ENCODE measurements at regions not wholly inside any gene's neighbourhood (a gene's known extent, or its start where the extent isn't known, plus 50 kb on each side); places are given as distances from the start of the nearest gene placed in this dataset.

DNA sequence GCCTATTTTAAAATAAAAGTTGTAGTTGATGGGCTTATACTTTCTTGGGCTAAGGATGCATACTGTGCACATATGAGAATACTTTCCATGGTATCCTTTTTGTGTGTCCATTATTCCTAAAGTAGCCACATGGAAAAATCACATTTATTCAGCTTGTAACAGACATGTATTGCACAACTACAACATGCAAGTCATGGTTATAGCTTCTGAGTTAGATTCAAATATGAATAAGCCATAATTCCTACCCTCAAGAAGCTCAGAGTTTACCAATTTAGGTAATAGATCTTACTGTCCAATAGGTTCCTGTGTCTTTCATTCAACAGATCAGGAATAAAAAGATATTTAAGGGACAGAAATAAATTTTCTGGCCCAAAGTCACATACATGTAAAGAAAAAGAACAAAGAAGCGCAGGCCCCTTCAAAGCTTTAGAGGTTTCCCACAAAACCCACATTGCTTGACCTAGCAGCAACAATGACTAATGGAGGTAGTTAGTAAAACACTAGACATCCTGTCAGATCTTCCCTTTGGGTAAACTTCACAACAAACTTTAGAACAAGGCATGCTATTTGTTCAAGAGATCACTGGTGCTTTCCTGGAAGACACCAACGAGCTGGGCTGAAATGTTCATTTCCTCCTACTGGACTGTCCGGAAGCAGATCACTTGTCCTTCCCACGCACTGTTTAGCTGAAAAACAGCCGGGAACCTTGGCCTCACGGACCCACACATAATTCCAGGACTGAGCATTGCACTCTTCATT, 78.4 kb upstream of the ITGA1 start:
- H2AFZ ChIP-seq (ENCODE audit: low read length): no peak overlapping the region
- DNase-seq (ENCODE audit: low spot score): no peak
- no peaks in the 10 kb centered on the region for H3K36me3 ChIP-seq (replicated peaks in 1 of 2; ENCODE audit: control insufficient read depth in 2 of 2, insufficient read depth in 2 of 2, low read length in 2 of 2)
- no peaks in the 10 kb centered on the region for H3K79me1 ChIP-seq (ENCODE audit: low read depth, low read length)
- H3K4me2 ChIP-seq (ENCODE audit: insufficient read depth, low read length, poor library complexity, severe bottlenecking): no peak overlapping the region
- no peak overlapping the region for H3K4me3 ChIP-seq (ENCODE audit: low read length in 2 of 2)
- H2BK15ac ChIP-seq (ENCODE audit: low read length): no peak overlapping the region
- no CpG with 5 or more reads among the region's 6 CpGs for WGBS, 2 donors (ENCODE audit: extremely low coverage in 2 of 2, insufficient read length in 2 of 2, insufficient replicate concordance in 1 of 2)
- H3K4me1 ChIP-seq (ENCODE audit: control insufficient read depth in 2 of 2, insufficient read depth in 1 of 2, low read depth in 1 of 2, low read length in 2 of 2): peaks cover 2 to 3% of the 10 kb centered on the region in 2 donors
- H3K9me3 ChIP-seq (replicated peaks in 1 of 2; ENCODE audit: control insufficient read depth in 2 of 2, insufficient read depth in 1 of 2, low read depth in 1 of 2, low read length in 2 of 2): no peaks in the 10 kb centered on the region
- H3K4ac ChIP-seq (ENCODE audit: low read length): no peak overlapping the region
- no peak overlapping the region for H3K18ac ChIP-seq (ENCODE audit: low read length)
- H3K9ac ChIP-seq (ENCODE audit: low read depth, low read length, poor library complexity): no peak overlapping the region
- no peaks in the 10 kb centered on the region for H3K27me3 ChIP-seq (ENCODE audit: control insufficient read depth in 3 of 3, insufficient read depth in 3 of 3, low read depth in 1 of 3, low read length in 3 of 3)
- H2BK5ac ChIP-seq (ENCODE audit: low read length): no peak overlapping the region
- no peak overlapping the region for H4K8ac ChIP-seq (ENCODE audit: low read depth, low read length)
- H3K27ac ChIP-seq (replicated peaks; ENCODE audit: low read length): no peak overlapping the region
- no peak overlapping the region for H2BK12ac ChIP-seq (ENCODE audit: low read length)
- H3K23ac ChIP-seq (ENCODE audit: low read depth, low read length, poor library complexity): no peak overlapping the region
- no peak overlapping the region for H2BK120ac ChIP-seq (ENCODE audit: low read depth, low read length)
- no peak overlapping the region for H3K14ac ChIP-seq (ENCODE audit: low read length)
- H2AK5ac ChIP-seq (ENCODE audit: low read depth, low read length): no peak overlapping the region
- H4K91ac ChIP-seq (ENCODE audit: low read depth, low read length, poor library complexity): no peak overlapping the region

- H2BK15ac ChIP-seq (ENCODE audit: low read length): no peak overlapping the region
- no peak overlapping the region for H3K4me3 ChIP-seq (ENCODE audit: low read length in 2 of 2)
- H3K4me2 ChIP-seq (ENCODE audit: insufficient read depth, low read length, poor library complexity, severe bottlenecking): no peak overlapping the region
- H3K4ac ChIP-seq (ENCODE audit: low read length): no peak overlapping the region
- H3K27ac ChIP-seq (replicated peaks; ENCODE audit: low read length): no peak overlapping the region
- H3K18ac ChIP-seq (ENCODE audit: low read length): no peak overlapping the region
- H3K9me3 ChIP-seq (replicated peaks in 1 of 2; ENCODE audit: control insufficient read depth in 2 of 2, insufficient read depth in 1 of 2, low read depth in 1 of 2, low read length in 2 of 2): no peaks in the 10 kb centered on the region
- H3K9ac ChIP-seq (ENCODE audit: low read depth, low read length, poor library complexity): no peak overlapping the region
- DNase-seq (ENCODE audit: low spot score): no peak
- no peak overlapping the region for H4K8ac ChIP-seq (ENCODE audit: low read depth, low read length)
- H2BK12ac ChIP-seq (ENCODE audit: low read length): no peak overlapping the region
- H3K23ac ChIP-seq (ENCODE audit: low read depth, low read length, poor library complexity): no peak overlapping the region
- no peak overlapping the region for H3K14ac ChIP-seq (ENCODE audit: low read length)
- peaks cover 2 to 3% of the 10 kb centered on the region in 2 donors for H3K4me1 ChIP-seq (ENCODE audit: control insufficient read depth in 2 of 2, insufficient read depth in 1 of 2, low read depth in 1 of 2, low read length in 2 of 2)
- no peaks in the 10 kb centered on the region for H3K79me1 ChIP-seq (ENCODE audit: low read depth, low read length)
- no peak overlapping the region for H4K91ac ChIP-seq (ENCODE audit: low read depth, low read length, poor library complexity)
- no CpG with 5 or more reads among the region's 2 CpGs for WGBS, 2 donors (ENCODE audit: extremely low coverage in 2 of 2, insufficient read length in 2 of 2, insufficient replicate concordance in 1 of 2)
- H2BK120ac ChIP-seq (ENCODE audit: low read depth, low read length): no peak overlapping the region
- no peak overlapping the region for H2AK5ac ChIP-seq (ENCODE audit: low read depth, low read length)
- H3K27me3 ChIP-seq (ENCODE audit: control insufficient read depth in 3 of 3, insufficient read depth in 3 of 3, low read depth in 1 of 3, low read length in 3 of 3): no peaks in the 10 kb centered on the region
- H2BK5ac ChIP-seq (ENCODE audit: low read length): no peak overlapping the region
- H2AFZ ChIP-seq (ENCODE audit: low read length): no peak overlapping the region
- H3K36me3 ChIP-seq (replicated peaks in 1 of 2; ENCODE audit: control insufficient read depth in 2 of 2, insufficient read depth in 2 of 2, low read length in 2 of 2): no peaks in the 10 kb centered on the region
These were observed 77.3 kb upstream of the ITGA1 start for GRCh38 chr5:52710310-52710971.

GRCh38 chr5:52710972-52711596, 76.6 kb upstream of the ITGA1 start:
- no peak overlapping the region for H3K27ac ChIP-seq (replicated peaks; ENCODE audit: low read length)
- no peak overlapping the region for H3K4me2 ChIP-seq (ENCODE audit: insufficient read depth, low read length, poor library complexity, severe bottlenecking)
- H2BK15ac ChIP-seq (ENCODE audit: low read length): no peak overlapping the region
- no peaks in the 10 kb centered on the region for H3K79me1 ChIP-seq (ENCODE audit: low read depth, low read length)
- WGBS, 2 donors (ENCODE audit: extremely low coverage in 2 of 2, insufficient read length in 2 of 2, insufficient replicate concordance in 1 of 2): no CpG with 5 or more reads among the region's 2 CpGs
- no peak overlapping the region for H3K4ac ChIP-seq (ENCODE audit: low read length)
- H4K91ac ChIP-seq (ENCODE audit: low read depth, low read length, poor library complexity): no peak overlapping the region
- H2BK12ac ChIP-seq (ENCODE audit: low read length): no peak overlapping the region
- no peaks in the 10 kb centered on the region for H3K9me3 ChIP-seq (replicated peaks in 1 of 2; ENCODE audit: control insufficient read depth in 2 of 2, insufficient read depth in 1 of 2, low read depth in 1 of 2, low read length in 2 of 2)
- no peak overlapping the region for H3K4me3 ChIP-seq (ENCODE audit: low read length in 2 of 2)
- no peak overlapping the region for H2BK120ac ChIP-seq (ENCODE audit: low read depth, low read length)
- no peak overlapping the region for H3K9ac ChIP-seq (ENCODE audit: low read depth, low read length, poor library complexity)
- no peaks in the 10 kb centered on the region for H3K27me3 ChIP-seq (ENCODE audit: control insufficient read depth in 3 of 3, insufficient read depth in 3 of 3, low read depth in 1 of 3, low read length in 3 of 3)
- H3K4me1 ChIP-seq (ENCODE audit: control insufficient read depth in 2 of 2, insufficient read depth in 1 of 2, low read depth in 1 of 2, low read length in 2 of 2): peaks cover 2 to 3% of the 10 kb centered on the region in 2 donors
- H4K8ac ChIP-seq (ENCODE audit: low read depth, low read length): no peak overlapping the region
- H2AFZ ChIP-seq (ENCODE audit: low read length): no peak overlapping the region
- no peak overlapping the region for H2AK5ac ChIP-seq (ENCODE audit: low read depth, low read length)
- H3K23ac ChIP-seq (ENCODE audit: low read depth, low read length, poor library complexity): no peak overlapping the region
- H3K36me3 ChIP-seq (replicated peaks in 1 of 2; ENCODE audit: control insufficient read depth in 2 of 2, insufficient read depth in 2 of 2, low read length in 2 of 2): no peaks in the 10 kb centered on the region
- H3K18ac ChIP-seq (ENCODE audit: low read length): no peak overlapping the region
- no peak overlapping the region for H2BK5ac ChIP-seq (ENCODE audit: low read length)
- H3K14ac ChIP-seq (ENCODE audit: low read length): no peak overlapping the region
- no peak for DNase-seq (ENCODE audit: low spot score)

DNA sequence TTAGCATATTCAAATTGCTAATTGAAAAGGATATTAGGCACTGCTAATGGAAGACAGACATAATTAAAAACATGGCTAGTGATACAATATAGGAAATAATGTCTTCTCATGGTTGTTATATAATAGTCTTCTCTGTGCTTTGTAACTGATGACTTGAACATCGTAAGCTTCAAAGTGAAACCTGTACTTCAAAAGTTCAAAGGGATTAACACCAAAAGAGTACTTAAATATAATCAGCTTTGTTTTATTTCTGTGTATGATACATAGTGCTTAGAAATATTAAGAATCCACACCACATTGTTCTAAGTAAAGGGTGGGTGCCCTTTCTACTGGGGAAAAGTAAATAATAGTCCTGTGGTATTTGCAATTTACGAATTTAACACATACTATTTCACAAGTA, 75.4 kb upstream of the ITGA1 start:
- H3K4me2 ChIP-seq (ENCODE audit: insufficient read depth, low read length, poor library complexity, severe bottlenecking): no peak overlapping the region
- H3K79me1 ChIP-seq (ENCODE audit: low read depth, low read length): no peaks in the 10 kb centered on the region
- no peak overlapping the region for H2BK5ac ChIP-seq (ENCODE audit: low read length)
- H3K9me3 ChIP-seq (replicated peaks in 1 of 2; ENCODE audit: control insufficient read depth in 2 of 2, insufficient read depth in 1 of 2, low read depth in 1 of 2, low read length in 2 of 2): no peaks in the 10 kb centered on the region
- no peak overlapping the region for H2AFZ ChIP-seq (ENCODE audit: low read length)
- no peak overlapping the region for H3K9ac ChIP-seq (ENCODE audit: low read depth, low read length, poor library complexity)
- WGBS, 2 donors (ENCODE audit: extremely low coverage in 2 of 2, insufficient read length in 2 of 2, insufficient replicate concordance in 1 of 2): no CpG with 5 or more reads among the region's 2 CpGs
- no peak overlapping the region for H3K4ac ChIP-seq (ENCODE audit: low read length)
- H4K8ac ChIP-seq (ENCODE audit: low read depth, low read length): no peak overlapping the region
- DNase-seq (ENCODE audit: low spot score): no peak
- H3K4me1 ChIP-seq (ENCODE audit: control insufficient read depth in 2 of 2, insufficient read depth in 1 of 2, low read depth in 1 of 2, low read length in 2 of 2): peaks cover 0 to 2% of the 10 kb centered on the region in 2 donors
- no peak overlapping the region for H3K27ac ChIP-seq (replicated peaks; ENCODE audit: low read length)
- no peak overlapping the region for H4K91ac ChIP-seq (ENCODE audit: low read depth, low read length, poor library complexity)
- no peak overlapping the region for H3K23ac ChIP-seq (ENCODE audit: low read depth, low read length, poor library complexity)
- no peaks in the 10 kb centered on the region for H3K27me3 ChIP-seq (ENCODE audit: control insufficient read depth in 3 of 3, insufficient read depth in 3 of 3, low read depth in 1 of 3, low read length in 3 of 3)
- H2BK15ac ChIP-seq (ENCODE audit: low read length): no peak overlapping the region
- H2BK12ac ChIP-seq (ENCODE audit: low read length): no peak overlapping the region
- H3K14ac ChIP-seq (ENCODE audit: low read length): no peak overlapping the region
- no peak overlapping the region for H2BK120ac ChIP-seq (ENCODE audit: low read depth, low read length)
- no peak overlapping the region for H3K18ac ChIP-seq (ENCODE audit: low read length)
- H3K4me3 ChIP-seq (ENCODE audit: low read length in 2 of 2): no peak overlapping the region
- no peaks in the 10 kb centered on the region for H3K36me3 ChIP-seq (replicated peaks in 1 of 2; ENCODE audit: control insufficient read depth in 2 of 2, insufficient read depth in 2 of 2, low read length in 2 of 2)
- H2AK5ac ChIP-seq (ENCODE audit: low read depth, low read length): no peak overlapping the region
